CMK (cell line): ENCODE measurements at regions not wholly inside any gene's neighbourhood (a gene's known extent, or its start where the extent isn't known, plus 50 kb on each side); places are given as distances from the start of the nearest gene placed in this dataset.

ENCODE experiments used
- DNase-seq: peaks from one replicate; pipeline ENCODE4 v3.0.0-alpha.2; 2010; ENCODE audit warnings: low read depth

- DNase-seq = no peak
These were observed 604.0 kb downstream of the HS3ST4 start for GRCh38 chr16:26295625-26296304.

- DNase-seq = no peak
These were observed 609.8 kb downstream of the HS3ST4 start for GRCh38 chr16:26301516-26301915.

- no peak for DNase-seq
These were observed 625.1 kb downstream of the HS3ST4 start for GRCh38 chr16:26316683-26317464.

GRCh38 chr16:26317885-26318284, 626.1 kb downstream of the HS3ST4 start:
- DNase-seq = no peak

GRCh38 chr16:26330654-26331053, 638.9 kb downstream of the HS3ST4 start:
- DNase-seq = no peak

GRCh38 chr16:26334218-26335111, 642.7 kb downstream of the HS3ST4 start:
- no peak for DNase-seq

GRCh38 chr16:26335236-26335853, 643.6 kb downstream of the HS3ST4 start:
- DNase-seq = no peak

- DNase-seq = no peak
These were observed 650.9 kb downstream of the HS3ST4 start for GRCh38 chr16:26342621-26343020.

- DNase-seq = no peak
These were observed 652.5 kb downstream of the HS3ST4 start for GRCh38 chr16:26344240-26344776.

- DNase-seq = no peak
These were observed 653.2 kb downstream of the HS3ST4 start for GRCh38 chr16:26344976-26345375.

GRCh38 chr16:26345966-26346365, 654.2 kb downstream of the HS3ST4 start:
- no peak for DNase-seq

GRCh38 chr16:26348095-26348494, 656.3 kb downstream of the HS3ST4 start:
- DNase-seq = no peak

GRCh38 chr16:26360867-26361266, 669.1 kb downstream of the HS3ST4 start:
- DNase-seq = no peak

GRCh38 chr16:26363581-26363980, 671.8 kb downstream of the HS3ST4 start:
- no peak for DNase-seq

GRCh38 chr16:26365161-26365940, 673.6 kb downstream of the HS3ST4 start:
- no peak for DNase-seq

GRCh38 chr16:26371349-26371869, 679.6 kb downstream of the HS3ST4 start:
- DNase-seq = no peak

- no peak for DNase-seq
These were observed 682.6 kb downstream of the HS3ST4 start for GRCh38 chr16:26374279-26374925.

- no peak for DNase-seq
These were observed 684.1 kb upstream of the C16orf82 start for GRCh38 chr16:26382586-26382985.

- DNase-seq = no peak
These were observed 680.6 kb upstream of the C16orf82 start for GRCh38 chr16:26386096-26386495.

GRCh38 chr16:26391833-26392232, 674.9 kb upstream of the C16orf82 start:
- DNase-seq = no peak
